Spleen (tissue), 11 donors: ENCODE measurements at regions not wholly inside any gene's neighbourhood (a gene's known extent, or its start where the extent isn't known, plus 50 kb on each side); places are given as distances from the start of the nearest gene placed in this dataset.

Source experiments
- DNase-seq: peaks from one replicate; pipeline ENCODE4 v3.0.0-alpha.2; 2020
- H3K27ac ChIP-seq, 8 donors: fragments of 200-600 bp; sonication (generic) in 7 of 8; 1 replicate in 4 of 8; 2 replicates in 4 of 8; pipeline versions ENCODE4 v1.5.0 to v1.8.0; 2016 to 2021; ENCODE audit warnings: inconsistent platforms in 4 of 8, mild to moderate bottlenecking in 4 of 8, moderate library complexity in 1 of 8
- H3K27me3 ChIP-seq, 7 donors: fragments of 200-600 bp; sonication (generic) in 6 of 7; replicated peaks in 1 of 7; 1 replicate in 4 of 7; 2 replicates in 3 of 7; pipeline versions ENCODE4 v1.5.0 to v1.8.0; 2016 to 2021; ENCODE audit warnings: inconsistent platforms in 3 of 7, mild to moderate bottlenecking in 1 of 7
- H3K36me3 ChIP-seq, 6 donors: fragments of 200-600 bp; sonication (generic) in 5 of 6; 1 replicate in 4 of 6; 2 replicates in 2 of 6; pipeline versions ENCODE4 v1.5.0 to v1.8.0; 2016 to 2021; ENCODE audit warnings: inconsistent platforms in 2 of 6
- H3K4me1 ChIP-seq, 6 donors: fragments of 200-600 bp; sonication (generic) in 5 of 6; 1 replicate in 3 of 6; 2 replicates in 3 of 6; pipeline versions ENCODE4 v1.5.0 to v1.8.0; 2016 to 2021; ENCODE audit warnings: inconsistent platforms in 3 of 6
- H3K4me3 ChIP-seq, 8 donors: fragments of 200-600 bp; sonication (generic) in 7 of 8; 1 replicate in 4 of 8; 2 replicates in 4 of 8; pipeline versions ENCODE4 v1.5.0 to v1.8.0; 2016 to 2021; ENCODE audit warnings: inconsistent platforms in 4 of 8, mild to moderate bottlenecking in 4 of 8, moderate library complexity in 2 of 8
- H3K9me3 ChIP-seq, 8 donors: fragments of 200-600 bp; sonication (generic) in 7 of 8; 1 replicate in 4 of 8; 2 replicates in 4 of 8; pipeline versions ENCODE4 v1.5.0 to v1.8.0; 2016 to 2021; ENCODE audit warnings: inconsistent platforms in 4 of 8
- CTCF ChIP-seq, 11 experiments: fragments of 200-600 bp in 7 of 11; fragments of 450-650 bp in 4 of 11; sonication (generic) in 4 of 11; IDR thresholded peaks in 8 of 11; conservative IDR thresholded peaks in 3 of 11; 1 replicate in 7 of 11; 2 replicates in 4 of 11; pipeline versions ENCODE4 v1.4.0 to v1.8.0; 2016 to 2021; ENCODE audit warnings: antibody characterized with exemption in 11 of 11, inconsistent platforms in 4 of 11, mild to moderate bottlenecking in 1 of 11
- POLR2A ChIP-seq, 3 donors: fragments of 450-650 bp; IDR thresholded peaks; one replicate each; pipeline ENCODE4 v1.5.1; 2017; ENCODE audit warnings: antibody characterized with exemption in 3 of 3, mild to moderate bottlenecking in 1 of 3
- POLR2AphosphoS5 ChIP-seq, 3 donors: sonication (generic); formaldehyde crosslinking; IDR thresholded peaks; one replicate each; pipeline ENCODE4 v1.5.1; 2017; ENCODE audit warnings: antibody characterized with exemption in 3 of 3
- WGBS, 5 donors: extraction: QIAGEN DNeasy Blood & Tissue Kit in 3 of 5; methylation state at CpG; one replicate each; pipeline versions ENCODE4 v1.1.5 to v1.1.7; 2013 to 2018; 5-methylcytosine and 5-hydroxymethylcytosine counted together
- intact Hi-C: fragments of 100-400 bp; cut with DNase I; formaldehyde crosslinking; loops from one replicate; pipeline ENCODE4 v1.15.0; 2023; ENCODE audit warnings: low total_unique reads
- donor health status: healthy with polysubstance abuse.
- donor health status: DM: no; HTN: no; CAD: no; lungs with moderate emphysema.
- donor health status: DM: no; HTN: no; CAD: no.
- donor health status: Bipolar disorder and iron deficiency.
- donor health status: healthy.
- donor health status: DM: no; HTN: no; CAD: no.
- donor health status: DM: yes; HTN: yes; CAD: no.

- DNase-seq = no peak
- Histone ChIP-seq H3K9me3 (peaks cover 0 to 25% (median 16%) of the 10 kb centered on the region in 8 donors), H3K36me3 (no peaks in the 10 kb centered on the region), H3K27ac (no peak overlapping the region), H3K4me3 (no peak overlapping the region), H3K4me1 (peaks cover 0 to 25% (median 2%) of the 10 kb centered on the region in 6 donors), H3K27me3 (no peaks in the 10 kb centered on the region)
- TF ChIP-seq POLR2AphosphoS5 (IDR thresholded peaks at IDR 0.05) (no peak), CTCF (IDR thresholded peaks at IDR 0.05 in 8 of 11, conservative IDR thresholded peaks at IDR 0.05 in 3 of 11) (no peak), POLR2A (IDR thresholded peaks at IDR 0.05) (no peak)
- intact Hi-C loops = no loop called here
Measured at GRCh38 chr5:158407824-158408195, 548.9 kb upstream of the CLINT1 start.

GRCh38 chr5:158406884-158407823 is 548.2 kb upstream of the CLINT1 start:
- no peak for TF ChIP-seq CTCF (IDR thresholded peaks at IDR 0.05 in 8 of 11, conservative IDR thresholded peaks at IDR 0.05 in 3 of 11)
- TF ChIP-seq POLR2AphosphoS5 (IDR thresholded peaks at IDR 0.05) = no peak
- no peak for TF ChIP-seq POLR2A (IDR thresholded peaks at IDR 0.05)
- H3K27ac ChIP-seq = no peak overlapping the region
- H3K4me3 ChIP-seq = no peak overlapping the region
- no peaks in the 10 kb centered on the region for H3K36me3 ChIP-seq
- intact Hi-C loops = no loop called here
- H3K9me3 ChIP-seq = peaks cover 0 to 29% (median 18%) of the 10 kb centered on the region in 8 donors
- no peaks in the 10 kb centered on the region for H3K27me3 ChIP-seq
- H3K4me1 ChIP-seq = peaks cover 0 to 24% (median 0%) of the 10 kb centered on the region in 6 donors
- DNase-seq = no peak
- 67 to 82% (median 71%) methylated on average over 4 of the region's 4 CpGs for WGBS, 5 donors

- 35 to 68% (median 61%) methylated on average over 6 of the region's 6 CpGs for WGBS, 5 donors
- peaks cover 0 to 14% (median 0%) of the 10 kb centered on the region in 6 donors for H3K4me1 ChIP-seq
- H3K36me3 ChIP-seq = no peaks in the 10 kb centered on the region
- no peaks in the 10 kb centered on the region for H3K27me3 ChIP-seq
- no peak overlapping the region for H3K4me3 ChIP-seq
- TF ChIP-seq POLR2A (IDR thresholded peaks at IDR 0.05) (no peak), CTCF (IDR thresholded peaks at IDR 0.05 in 8 of 11, conservative IDR thresholded peaks at IDR 0.05 in 3 of 11) (no peak), POLR2AphosphoS5 (IDR thresholded peaks at IDR 0.05) (no peak)
- DNase-seq = no peak
- peaks cover 0 to 13% (median 9%) of the 10 kb centered on the region in 8 donors for H3K9me3 ChIP-seq
- H3K27ac ChIP-seq = no peak overlapping the region
- intact Hi-C loops = no loop called here
Measured at GRCh38 chr5:158398360-158399201, 539.6 kb upstream of the CLINT1 start.

- Histone ChIP-seq H3K4me3 (no peak overlapping the region), H3K36me3 (no peaks in the 10 kb centered on the region), H3K4me1 (peaks cover 0 to 11% (median 0%) of the 10 kb centered on the region in 6 donors), H3K27me3 (no peaks in the 10 kb centered on the region), H3K9me3 (peaks cover 0 to under 1% (median 0%) of the 10 kb centered on the region in 8 donors), H3K27ac (no peak overlapping the region)
- WGBS, 5 donors = 81 to 94% (median 88%) methylated on average over 6 of the region's 6 CpGs
- TF ChIP-seq POLR2A (IDR thresholded peaks at IDR 0.05) (no peak), CTCF (IDR thresholded peaks at IDR 0.05 in 8 of 11, conservative IDR thresholded peaks at IDR 0.05 in 3 of 11) (no peak), POLR2AphosphoS5 (IDR thresholded peaks at IDR 0.05) (no peak)
- DNase-seq = no peak
- intact Hi-C loops = no loop called here
Measured at GRCh38 chr5:158397278-158397677, 538.3 kb upstream of the CLINT1 start.
